ENCODE measurements at regions not wholly inside any gene's neighbourhood (a gene's known extent, or its start where the extent isn't known, plus 50 kb on each side); places are given as distances from the start of the nearest gene placed in this dataset.

DNA sequence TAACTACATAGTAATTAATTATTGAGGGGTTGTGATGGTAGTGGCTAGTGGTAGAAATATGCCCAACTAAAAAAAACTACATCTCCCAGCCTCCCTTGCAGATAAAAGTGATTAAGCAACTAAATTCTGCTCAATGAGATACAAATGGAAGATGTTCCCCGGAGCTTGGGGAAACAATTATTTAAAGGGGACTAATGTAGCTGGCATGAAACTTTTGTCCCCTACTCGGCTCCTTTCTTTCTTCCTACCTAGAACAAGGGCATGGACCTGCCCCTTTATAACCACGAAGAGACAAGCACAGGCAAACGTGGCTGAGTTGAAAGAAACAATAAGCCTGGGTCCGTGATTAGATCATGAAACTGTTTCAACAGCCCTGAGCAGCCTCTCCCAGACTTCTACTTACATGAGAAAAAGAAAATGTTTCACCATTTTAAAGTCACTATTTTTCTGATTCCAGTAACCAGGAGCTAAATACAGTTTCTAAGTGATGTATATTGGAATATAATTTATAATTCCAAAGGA is 236.9 kb downstream of the SCG2 start:
- WGBS (ENCODE audit: insufficient coverage) = 56% methylated on average over 3 of the region's 5 CpGs
- no peaks in the 10 kb centered on the region for H3K36me3 ChIP-seq (ENCODE audit: control insufficient read depth, insufficient read depth, low read length)
- H3K4me3 ChIP-seq (ENCODE audit: low read length) = no peak overlapping the region
- H3K27ac ChIP-seq (ENCODE audit: low read length) = no peak overlapping the region
- H3K9me3 ChIP-seq (replicated peaks; ENCODE audit: control insufficient read depth, low read depth, low read length) = no peaks in the 10 kb centered on the region
- H3K27me3 ChIP-seq (ENCODE audit: control insufficient read depth, insufficient read depth, low read length) = no peaks in the 10 kb centered on the region
- DNase-seq = no peak
- no peaks in the 10 kb centered on the region for H3K4me1 ChIP-seq (ENCODE audit: control insufficient read depth, insufficient read depth, low read length)

GRCh38 chr2:223366566-223366965 is 235.6 kb downstream of the SCG2 start:
- no peaks in the 10 kb centered on the region for H3K36me3 ChIP-seq (ENCODE audit: control insufficient read depth, insufficient read depth, low read length)
- H3K27ac ChIP-seq (ENCODE audit: low read length) = no peak overlapping the region
- 75% methylated on average over 1 of the region's 5 CpGs for WGBS (ENCODE audit: insufficient coverage)
- no peaks in the 10 kb centered on the region for H3K4me1 ChIP-seq (ENCODE audit: control insufficient read depth, insufficient read depth, low read length)
- no peaks in the 10 kb centered on the region for H3K9me3 ChIP-seq (replicated peaks; ENCODE audit: control insufficient read depth, low read depth, low read length)
- H3K27me3 ChIP-seq (ENCODE audit: control insufficient read depth, insufficient read depth, low read length) = no peaks in the 10 kb centered on the region
- no peak overlapping the region for H3K4me3 ChIP-seq (ENCODE audit: low read length)
- DNase-seq = no peak

GRCh38 chr2:223368481-223368880 is 233.7 kb downstream of the SCG2 start:
- no peak for DNase-seq
- no peak overlapping the region for H3K27ac ChIP-seq (ENCODE audit: low read length)
- H3K4me3 ChIP-seq (ENCODE audit: low read length) = no peak overlapping the region
- H3K4me1 ChIP-seq (ENCODE audit: control insufficient read depth, insufficient read depth, low read length) = no peaks in the 10 kb centered on the region
- no peaks in the 10 kb centered on the region for H3K36me3 ChIP-seq (ENCODE audit: control insufficient read depth, insufficient read depth, low read length)
- no CpG with 5 or more reads among the region's 2 CpGs for WGBS (ENCODE audit: insufficient coverage)
- H3K9me3 ChIP-seq (replicated peaks; ENCODE audit: control insufficient read depth, low read depth, low read length) = no peaks in the 10 kb centered on the region
- H3K27me3 ChIP-seq (ENCODE audit: control insufficient read depth, insufficient read depth, low read length) = no peaks in the 10 kb centered on the region

DNA sequence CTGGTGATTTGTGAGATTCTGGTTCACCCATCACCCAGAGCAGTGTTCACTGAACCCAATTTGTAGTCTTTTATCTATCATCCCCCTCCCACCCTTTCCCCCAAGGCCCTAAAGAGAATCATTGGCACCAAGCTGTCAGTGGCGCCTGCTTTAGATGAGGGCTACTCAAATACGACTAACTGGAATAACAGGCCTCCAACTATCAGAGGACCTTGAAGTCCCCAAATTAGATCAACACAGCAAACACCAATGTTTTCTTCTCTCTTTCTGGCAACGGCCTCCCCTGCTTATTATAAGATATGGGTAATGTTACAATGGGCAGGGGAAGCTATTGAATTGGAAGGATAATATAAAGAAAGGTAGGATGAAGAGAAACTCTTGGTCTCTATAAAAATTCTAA is 232.3 kb downstream of the SCG2 start:
- WGBS (ENCODE audit: insufficient coverage) = no CpG with 5 or more reads among the region's 3 CpGs
- no peak for DNase-seq
- H3K9me3 ChIP-seq (replicated peaks; ENCODE audit: control insufficient read depth, low read depth, low read length) = no peaks in the 10 kb centered on the region
- no peaks in the 10 kb centered on the region for H3K27me3 ChIP-seq (ENCODE audit: control insufficient read depth, insufficient read depth, low read length)
- H3K4me3 ChIP-seq (ENCODE audit: low read length) = no peak overlapping the region
- H3K36me3 ChIP-seq (ENCODE audit: control insufficient read depth, insufficient read depth, low read length) = no peaks in the 10 kb centered on the region
- H3K27ac ChIP-seq (ENCODE audit: low read length) = no peak overlapping the region
- no peaks in the 10 kb centered on the region for H3K4me1 ChIP-seq (ENCODE audit: control insufficient read depth, insufficient read depth, low read length)

GRCh38 chr2:223383315-223383714 is 218.8 kb downstream of the SCG2 start:
- WGBS (ENCODE audit: insufficient coverage) = no CpG with 5 or more reads among the region's 1 CpG
- H3K4me1 ChIP-seq (ENCODE audit: control insufficient read depth, insufficient read depth, low read length) = no peaks in the 10 kb centered on the region

GRCh38 chr2:223386189-223386588 is 216.0 kb downstream of the SCG2 start:
- DNase-seq = no peak
- Histone ChIP-seq H3K4me3 (ENCODE audit: low read length) (no peak overlapping the region), H3K36me3 (ENCODE audit: control insufficient read depth, insufficient read depth, low read length) (no peaks in the 10 kb centered on the region)

More at GRCh38 chr2:223383315-223383714, 218.8 kb downstream of the SCG2 start:
- Histone ChIP-seq H3K9me3 (replicated peaks; ENCODE audit: control insufficient read depth, low read depth, low read length) (no peaks in the 10 kb centered on the region), H3K4me3 (ENCODE audit: low read length) (no peak overlapping the region), H3K27me3 (ENCODE audit: control insufficient read depth, insufficient read depth, low read length) (no peaks in the 10 kb centered on the region), H3K36me3 (ENCODE audit: control insufficient read depth, insufficient read depth, low read length) (no peaks in the 10 kb centered on the region), H3K27ac (ENCODE audit: low read length) (no peak overlapping the region)
- no peak for DNase-seq

DNA sequence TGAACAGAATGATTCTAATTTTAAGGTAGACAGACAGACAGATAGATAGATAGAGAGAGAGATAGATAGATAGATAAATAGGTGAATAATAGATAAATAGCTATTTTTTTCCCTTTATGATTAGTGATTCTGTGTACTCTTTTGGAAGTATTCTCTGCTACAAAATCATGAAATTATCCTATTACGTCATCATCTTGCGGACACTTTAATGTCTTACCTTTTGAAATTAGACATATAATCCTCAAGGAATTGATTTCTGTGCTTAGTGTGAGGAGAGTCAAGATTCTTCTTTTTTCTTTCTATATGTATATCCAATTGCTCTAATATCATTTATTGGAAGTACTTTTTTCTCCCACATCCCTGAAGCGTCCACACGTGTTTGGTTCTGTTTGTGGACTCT is 215.2 kb downstream of the SCG2 start:
- no peaks in the 10 kb centered on the region for H3K27me3 ChIP-seq (ENCODE audit: control insufficient read depth, insufficient read depth, low read length)
- no peaks in the 10 kb centered on the region for H3K4me1 ChIP-seq (ENCODE audit: control insufficient read depth, insufficient read depth, low read length)
- no peaks in the 10 kb centered on the region for H3K36me3 ChIP-seq (ENCODE audit: control insufficient read depth, insufficient read depth, low read length)
- no peaks in the 10 kb centered on the region for H3K9me3 ChIP-seq (replicated peaks; ENCODE audit: control insufficient read depth, low read depth, low read length)
- H3K4me3 ChIP-seq (ENCODE audit: low read length) = no peak overlapping the region
- no peak overlapping the region for H3K27ac ChIP-seq (ENCODE audit: low read length)
- DNase-seq = no peak
- WGBS (ENCODE audit: insufficient coverage) = no CpG with 5 or more reads among the region's 4 CpGs

More at GRCh38 chr2:223386189-223386588, 216.0 kb downstream of the SCG2 start:
- H3K9me3 ChIP-seq (replicated peaks; ENCODE audit: control insufficient read depth, low read depth, low read length) = no peaks in the 10 kb centered on the region
- H3K4me1 ChIP-seq (ENCODE audit: control insufficient read depth, insufficient read depth, low read length) = no peaks in the 10 kb centered on the region
- no peaks in the 10 kb centered on the region for H3K27me3 ChIP-seq (ENCODE audit: control insufficient read depth, insufficient read depth, low read length)
- no peak overlapping the region for H3K27ac ChIP-seq (ENCODE audit: low read length)

- DNase-seq = no peak
- Histone ChIP-seq H3K27ac (ENCODE audit: low read length) (no peak overlapping the region), H3K4me3 (ENCODE audit: low read length) (no peak overlapping the region), H3K36me3 (ENCODE audit: control insufficient read depth, insufficient read depth, low read length) (no peaks in the 10 kb centered on the region), H3K4me1 (ENCODE audit: control insufficient read depth, insufficient read depth, low read length) (no peaks in the 10 kb centered on the region), H3K27me3 (ENCODE audit: control insufficient read depth, insufficient read depth, low read length) (no peaks in the 10 kb centered on the region), H3K9me3 (replicated peaks; ENCODE audit: control insufficient read depth, low read depth, low read length) (peaks cover 3% of the 10 kb centered on the region)
- no CpG with 5 or more reads among the region's 5 CpGs for WGBS (ENCODE audit: insufficient coverage)
These were observed 212.5 kb downstream of the SCG2 start for GRCh38 chr2:223389624-223390023.

DNA sequence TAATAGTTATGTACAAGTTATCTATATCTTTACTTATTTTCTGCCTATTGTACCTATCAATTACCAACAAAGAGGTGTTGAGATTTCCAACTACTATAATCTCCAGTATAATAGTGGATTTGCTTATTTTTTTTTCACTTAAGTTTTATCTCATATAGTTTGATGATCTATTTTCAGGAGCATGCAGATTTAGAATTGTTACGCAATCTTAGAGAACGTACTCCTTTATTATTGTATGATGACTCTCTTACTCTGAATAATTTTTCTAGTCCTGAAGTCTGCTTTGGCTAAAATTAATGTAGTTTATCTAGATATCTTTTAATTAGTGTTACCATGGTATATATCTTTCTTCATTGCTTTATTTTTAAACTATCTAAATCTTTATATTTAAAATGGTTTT is 205.2 kb downstream of the SCG2 start:
- H3K4me1 ChIP-seq (ENCODE audit: control insufficient read depth, insufficient read depth, low read length) = no peaks in the 10 kb centered on the region
- no peak for DNase-seq
- H3K27me3 ChIP-seq (ENCODE audit: control insufficient read depth, insufficient read depth, low read length) = no peaks in the 10 kb centered on the region
- no CpG with 5 or more reads among the region's 2 CpGs for WGBS (ENCODE audit: insufficient coverage)
- no peak overlapping the region for H3K27ac ChIP-seq (ENCODE audit: low read length)
- H3K36me3 ChIP-seq (ENCODE audit: control insufficient read depth, insufficient read depth, low read length) = no peaks in the 10 kb centered on the region
- H3K4me3 ChIP-seq (ENCODE audit: low read length) = no peak overlapping the region
- peaks cover 3% of the 10 kb centered on the region for H3K9me3 ChIP-seq (replicated peaks; ENCODE audit: control insufficient read depth, low read depth, low read length)

DNA sequence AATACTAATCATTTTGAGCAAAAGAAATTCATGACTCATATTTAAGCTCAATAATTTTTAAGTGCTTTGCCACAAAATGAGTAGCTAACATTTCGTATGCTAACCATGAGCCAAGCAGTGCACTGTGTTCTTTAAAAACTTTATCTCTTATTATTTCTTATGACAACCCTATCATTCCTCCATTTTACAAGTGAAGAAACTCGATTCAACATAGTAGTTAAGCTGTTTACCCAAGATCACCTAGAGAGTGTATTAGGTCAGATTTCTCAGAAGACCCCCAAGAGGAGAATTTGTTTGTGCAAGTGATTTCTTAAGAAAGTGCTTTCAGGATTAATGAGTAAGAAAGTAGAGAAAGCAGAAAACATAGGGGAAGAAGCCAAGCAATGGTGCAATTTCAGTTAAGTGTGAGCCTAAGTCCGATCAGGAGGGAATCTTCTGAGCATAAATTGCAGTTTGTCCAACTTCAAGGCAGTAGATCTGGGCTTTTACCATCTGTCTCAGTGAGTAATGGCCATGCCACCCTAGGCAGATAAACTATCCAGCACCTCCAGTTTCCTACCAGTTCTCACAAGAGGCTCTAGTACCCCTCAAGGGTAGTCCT is 202.7 kb downstream of the SCG2 start:
- Histone ChIP-seq H3K27ac (ENCODE audit: low read length) (no peak overlapping the region), H3K4me1 (ENCODE audit: control insufficient read depth, insufficient read depth, low read length) (no peaks in the 10 kb centered on the region), H3K27me3 (ENCODE audit: control insufficient read depth, insufficient read depth, low read length) (no peaks in the 10 kb centered on the region), H3K4me3 (ENCODE audit: low read length) (no peak overlapping the region), H3K9me3 (replicated peaks; ENCODE audit: control insufficient read depth, low read depth, low read length) (no peaks in the 10 kb centered on the region), H3K36me3 (ENCODE audit: control insufficient read depth, insufficient read depth, low read length) (no peaks in the 10 kb centered on the region)
- whole genome bisulfite sequencing (ENCODE audit: insufficient coverage) = 55% methylated on average over 1 of the region's 3 CpGs
- no peak for DNase-seq

DNA sequence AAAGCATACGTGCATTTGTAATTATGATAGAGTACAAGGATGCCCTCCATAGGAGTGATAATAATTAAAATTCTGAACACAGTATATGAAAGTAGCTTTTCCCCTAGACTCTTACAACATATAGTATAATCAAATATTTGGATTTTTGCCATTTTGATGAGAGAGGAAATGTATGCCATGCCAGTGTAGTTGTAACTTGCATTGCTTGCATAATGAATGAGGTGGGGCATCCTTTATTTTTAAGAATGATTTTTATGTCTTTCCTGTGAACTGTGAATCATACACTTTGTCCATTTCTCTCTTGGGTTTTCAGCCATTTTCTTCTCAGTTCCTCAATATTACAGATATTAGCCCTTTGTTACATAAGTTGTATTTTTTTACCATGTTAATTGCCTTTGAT is 197.5 kb downstream of the SCG2 start:
- no peaks in the 10 kb centered on the region for H3K27me3 ChIP-seq (ENCODE audit: control insufficient read depth, insufficient read depth, low read length)
- H3K4me3 ChIP-seq (ENCODE audit: low read length) = no peak overlapping the region
- DNase-seq = no peak
- no peaks in the 10 kb centered on the region for H3K4me1 ChIP-seq (ENCODE audit: control insufficient read depth, insufficient read depth, low read length)
- no CpG with 5 or more reads among the region's 1 CpG for WGBS (ENCODE audit: insufficient coverage)
- no peak overlapping the region for H3K27ac ChIP-seq (ENCODE audit: low read length)
- H3K9me3 ChIP-seq (replicated peaks; ENCODE audit: control insufficient read depth, low read depth, low read length) = no peaks in the 10 kb centered on the region
- H3K36me3 ChIP-seq (ENCODE audit: control insufficient read depth, insufficient read depth, low read length) = no peaks in the 10 kb centered on the region
